Body of pancreas (tissue), 4 donors: ENCODE measurements at regions not wholly inside any gene's neighbourhood (a gene's known extent, or its start where the extent isn't known, plus 50 kb on each side); places are given as distances from the start of the nearest gene placed in this dataset.

Experiments
- CTCF ChIP-seq, 7 experiments: fragments of 450-650 bp in 4 of 7; fragments of 200-600 bp in 3 of 7; sonication (generic) in 3 of 7; IDR thresholded peaks; one replicate each; pipeline ENCODE4 v1.5.1; 2016 to 2019; ENCODE audit warnings: antibody characterized with exemption in 7 of 7
- POLR2A ChIP-seq, 3 donors: fragments of 450-650 bp; IDR thresholded peaks; one replicate each; pipeline ENCODE4 v1.6.1; 2016; ENCODE audit warnings: antibody characterized with exemption in 3 of 3, mild to moderate bottlenecking in 2 of 3

GRCh38 chr7:17027143-17027788 lies 145.5 kb upstream of the AGR3 start:
- no peak for TF ChIP-seq CTCF (IDR thresholded peaks at IDR 0.05)
- TF ChIP-seq POLR2A (IDR thresholded peaks at IDR 0.05) = no peak
